GM12878 (cell line): ENCODE measurements at regions not wholly inside any gene's neighbourhood (a gene's known extent, or its start where the extent isn't known, plus 50 kb on each side); places are given as distances from the start of the nearest gene placed in this dataset.

ENCODE experiments used
- ATAC-seq: fragments of 200-7000 bp; cut with Tn5 transposase; 3 replicates; pipeline ENCODE4 v1.9.1; 2020; ENCODE audit warnings: mild to moderate bottlenecking, moderate library complexity
- BruUV-seq: library from RNA; stranded (reverse); fragments of 400-500 nt; replicated peaks from 2 replicates; lab custom pipeline; 2021; lab: Mats Ljungman, UMichigan
- CTCF ChIA-PET: fragments of 300-600 bp; sonication (Branson Sonifier 250); formaldehyde crosslinking; extraction: SDS; loops from one replicate; lab custom pipeline; 2021; ENCODE audit warnings: inconsistent platforms; lab: Yijun Ruan, JAX
- POLR2A ChIA-PET: fragments of 350-600 bp; formaldehyde crosslinking; extraction: SDS; loops from one replicate; lab custom pipeline; 2021; ENCODE audit warnings: inconsistent platforms; lab: Charles Lee
- RAD21 ChIA-PET: fragments of 300-600 bp; sonication (Branson Sonifier 250); formaldehyde crosslinking; loops from one replicate; lab custom pipeline; 2023; ENCODE audit warnings: antibody characterized with exemption; ENCODE audit not compliant: unreplicated experiment; lab: Charles Lee
- SMC1A ChIA-PET: fragments of 300-600 bp; sonication (Branson Sonifier 250); formaldehyde crosslinking; loops from one replicate; lab custom pipeline; 2023; ENCODE audit not compliant: unreplicated experiment, uncharacterized antibody; lab: Charles Lee
- DNase-seq: peaks from one replicate; pipeline ENCODE4 v3.0.0-alpha.2; 2011; ENCODE audit warnings: low read depth, low spot score
- FAIRE-seq: peaks from 3 replicates; lab custom pipeline; 2011; peaks lifted over from hg19 to GRCh38; lab: Jason Lieb, UNC
- H2AFZ ChIP-seq: 2 replicates; pipeline ENCODE4 v1.6.0; 2011; ENCODE audit warnings: low read depth, low read length, control low read depth; ENCODE audit not compliant: control insufficient read depth
- H3K27ac ChIP-seq: 2 replicates; pipeline ENCODE4 v1.5.1; 2011; ENCODE audit warnings: control low read depth; ENCODE audit not compliant: control insufficient read depth, insufficient read depth
- H3K27me3 ChIP-seq, 2 experiments: replicated peaks in 1 of 2; 2 replicates each; pipeline versions ENCODE4 v1.6.0 to v1.6.1; 2011; ENCODE audit warnings: low read length in 1 of 2; ENCODE audit not compliant: control insufficient read depth in 2 of 2, insufficient read depth in 2 of 2
- H3K36me3 ChIP-seq, 2 experiments: 2 replicates each; pipeline ENCODE4 v1.5.1; 2011; ENCODE audit warnings: low read length in 1 of 2; ENCODE audit not compliant: control insufficient read depth in 2 of 2, insufficient read depth in 2 of 2
- H3K4me1 ChIP-seq: 2 replicates; pipeline ENCODE4 v1.6.1; 2011; ENCODE audit warnings: mild to moderate bottlenecking, low read length, moderate library complexity, mixed read lengths; ENCODE audit not compliant: control insufficient read depth, insufficient read depth
- H3K4me2 ChIP-seq: 2 replicates; pipeline ENCODE4 v1.6.0; 2011; ENCODE audit warnings: control low read depth; ENCODE audit not compliant: control insufficient read depth, insufficient read depth
- H3K4me3 ChIP-seq: fragments of 200-600 bp; sonication (generic); 2 replicates; pipeline ENCODE4 v1.5.1; 2016
- H3K79me2 ChIP-seq: 2 replicates; pipeline ENCODE4 v1.6.0; 2011; ENCODE audit warnings: low read length; ENCODE audit not compliant: control insufficient read depth, insufficient read depth
- H3K9ac ChIP-seq: 2 replicates; pipeline ENCODE4 v1.8.0; 2011; ENCODE audit warnings: low read length, control low read depth, mixed read lengths; ENCODE audit not compliant: control insufficient read depth, insufficient read depth
- H3K9me3 ChIP-seq: replicated peaks from 3 replicates; pipeline ENCODE4 v1.5.1; 2011; ENCODE audit warnings: mild to moderate bottlenecking, low read length; ENCODE audit not compliant: control insufficient read depth, insufficient read depth
- H4K20me1 ChIP-seq: 2 replicates; pipeline ENCODE4 v1.6.0; 2011; ENCODE audit not compliant: control insufficient read depth, insufficient read depth
- IRF4 ChIP-seq: IDR thresholded peaks from 2 replicates; pipeline ENCODE4 v1.6.1; 2011; ENCODE audit warnings: low read depth, low read length
- KDM1A ChIP-seq: fragments of 200-600 bp; sonication (generic); IDR thresholded peaks from 2 replicates; pipeline ENCODE4 v1.6.1; 2016; ENCODE audit warnings: borderline replicate concordance
- MXI1 ChIP-seq: fragments of 150-350 bp; IDR thresholded peaks from 2 replicates; pipeline ENCODE4 v1.6.1; 2011; ENCODE audit warnings: low read depth, mild to moderate bottlenecking, inconsistent platforms, low read length, improper control_type of control experiment
- NFIC ChIP-seq: IDR thresholded peaks from 2 replicates; pipeline ENCODE4 v1.6.1; 2012; ENCODE audit warnings: low read depth, mild to moderate bottlenecking, inconsistent platforms, low read length, moderate library complexity
- WGBS: methylation state at CpG from one replicate; pipeline ENCODE4 v1.1.6; 2016; ENCODE audit warnings: low lambda C conversion rate; ENCODE audit not compliant: insufficient replicate concordance, insufficient coverage; ENCODE audit errors: missing lambda C conversion rate; 5-methylcytosine and 5-hydroxymethylcytosine counted together
- in situ Hi-C: fragments of 300-500 bp; cut with MboI; formaldehyde crosslinking; loops from 9 replicates; pipeline ENCODE4 v1.14.3; 2018; ENCODE audit warnings: mixed read lengths
- intact Hi-C: fragments of 100-400 bp; cut with micrococcal nuclease; formaldehyde crosslinking; loops from one replicate; pipeline ENCODE4 v1.14.2; 2022; ENCODE audit not compliant: unreplicated experiment
- TF ChIP-seq, protein P1 (sequence below), 3 experiments: IDR thresholded peaks in 2 of 3; conservative IDR thresholded peaks in 1 of 3; 2 replicates each; pipeline ENCODE4 v1.5.1; 2011; ENCODE audit warnings: low read depth in 3 of 3, low read length in 3 of 3, mild to moderate bottlenecking in 3 of 3, control low read depth in 2 of 3, moderate library complexity in 2 of 3, inconsistent platforms in 1 of 3, mixed read lengths in 1 of 3; ENCODE audit not compliant: control insufficient read depth in 2 of 3, insufficient read depth in 1 of 3; ENCODE audit errors: extremely low read depth in 1 of 3

DNA sequence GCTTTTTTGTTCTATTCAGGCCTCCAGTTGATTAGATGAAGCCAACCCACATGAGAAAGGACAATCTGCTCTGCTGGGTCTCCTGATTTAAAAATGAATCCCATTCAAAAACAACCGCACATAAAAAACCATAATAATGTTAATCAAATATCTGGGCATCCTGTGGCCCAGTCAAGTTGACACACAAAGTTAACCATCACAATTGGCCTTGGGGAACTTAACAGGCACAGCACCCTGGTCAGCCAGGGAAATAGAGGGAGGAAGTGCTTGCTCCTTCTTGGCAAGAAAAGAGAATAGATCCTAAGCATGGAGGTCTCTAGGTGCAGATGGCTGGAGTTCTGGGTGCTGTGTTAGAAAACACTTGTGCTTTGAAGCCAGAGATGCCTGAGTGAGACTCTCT, 109.6 kb upstream of the OLIG2 start (continued):
- no peak for TF ChIP-seq IRF4
- TF ChIP-seq KDM1A: no peak

DNA sequence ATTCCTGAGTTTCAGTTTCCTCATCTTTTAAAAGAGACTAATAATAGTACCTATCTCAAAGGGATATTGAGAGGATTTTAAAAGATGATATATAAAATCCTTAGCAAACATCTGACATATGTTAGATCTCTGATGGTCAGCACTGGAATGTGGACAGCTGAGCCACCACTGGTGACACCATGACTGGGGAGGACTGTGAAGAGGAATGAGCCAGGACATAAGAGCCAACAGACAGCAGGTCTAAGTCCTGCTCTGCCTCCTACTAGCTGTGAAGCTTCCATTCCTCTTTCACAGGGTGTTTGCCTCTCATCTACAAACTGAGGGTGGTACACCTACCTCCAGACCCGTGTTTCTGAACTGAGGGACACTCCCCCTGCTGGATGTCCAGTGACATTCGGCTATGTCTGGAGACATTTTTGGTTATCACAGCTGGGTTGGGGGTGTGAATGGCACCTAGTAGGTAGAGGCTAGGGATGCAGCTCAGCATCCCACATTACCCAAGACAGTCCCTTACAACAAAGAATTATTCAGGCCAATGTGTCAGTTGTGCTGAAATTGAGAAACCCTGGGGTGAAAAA, 109.1 kb upstream of the OLIG2 start:
- no TSS peak for BruUV-seq
- Histone ChIP-seq H3K4me1 (no peaks in the 10 kb centered on the region), H3K9me3 (no peaks in the 10 kb centered on the region; the same call in 2 of the 3 replicates), H3K27me3 (no peaks in the 10 kb centered on the region), H3K36me3 (no peaks in the 10 kb centered on the region), H3K9ac (no peak overlapping the region), H3K79me2 (no peaks in the 10 kb centered on the region), H2AFZ (no peak overlapping the region), H3K4me3 (no peak overlapping the region), H3K4me2 (no peak overlapping the region), H4K20me1 (no peaks in the 10 kb centered on the region), H3K27ac (no peak overlapping the region)
- intact Hi-C loops: no loop called here
- WGBS: 3% methylated on average over 2 of the region's 2 CpGs
- DNase-seq (no peak), ATAC-seq (no peak), FAIRE-seq (no peak)
- POLR2A ChIA-PET: no interaction called here
- CTCF ChIA-PET: interaction anchor here (1.1 to 1.5 kb wide), 3 partner anchors 9 to 84 kb away, joined by 3 read pairs; no protein-coding TSS in a partner anchor
- TF ChIP-seq MXI1 (no peak), NFIC (no peak)
- TF ChIP-seq, protein P1, sequence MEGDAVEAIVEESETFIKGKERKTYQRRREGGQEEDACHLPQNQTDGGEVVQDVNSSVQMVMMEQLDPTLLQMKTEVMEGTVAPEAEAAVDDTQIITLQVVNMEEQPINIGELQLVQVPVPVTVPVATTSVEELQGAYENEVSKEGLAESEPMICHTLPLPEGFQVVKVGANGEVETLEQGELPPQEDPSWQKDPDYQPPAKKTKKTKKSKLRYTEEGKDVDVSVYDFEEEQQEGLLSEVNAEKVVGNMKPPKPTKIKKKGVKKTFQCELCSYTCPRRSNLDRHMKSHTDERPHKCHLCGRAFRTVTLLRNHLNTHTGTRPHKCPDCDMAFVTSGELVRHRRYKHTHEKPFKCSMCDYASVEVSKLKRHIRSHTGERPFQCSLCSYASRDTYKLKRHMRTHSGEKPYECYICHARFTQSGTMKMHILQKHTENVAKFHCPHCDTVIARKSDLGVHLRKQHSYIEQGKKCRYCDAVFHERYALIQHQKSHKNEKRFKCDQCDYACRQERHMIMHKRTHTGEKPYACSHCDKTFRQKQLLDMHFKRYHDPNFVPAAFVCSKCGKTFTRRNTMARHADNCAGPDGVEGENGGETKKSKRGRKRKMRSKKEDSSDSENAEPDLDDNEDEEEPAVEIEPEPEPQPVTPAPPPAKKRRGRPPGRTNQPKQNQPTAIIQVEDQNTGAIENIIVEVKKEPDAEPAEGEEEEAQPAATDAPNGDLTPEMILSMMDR (IDR thresholded peaks at IDR 0.05 in 2 of 3, conservative IDR thresholded peaks at IDR 0.05 in 1 of 3; ENCODE audit: control insufficient read depth in 2 of 3, extremely low read depth in 1 of 3, insufficient read depth in 1 of 3, low read depth in 3 of 3, low read length in 3 of 3): peak in 2 of 3 experiments; percentile 23 to 37; a peak in 2 of 6 replicates
- SMC1A ChIA-PET: interaction anchor here (0.8 kb wide), 1 partner anchor 24 kb away, joined by 3 read pairs; no protein-coding TSS in a partner anchor
- RAD21 ChIA-PET: no interaction called here
- in situ Hi-C loops: no loop called here
